PC-3 (cell line): ENCODE measurements at regions not wholly inside any gene's neighbourhood (a gene's known extent, or its start where the extent isn't known, plus 50 kb on each side); places are given as distances from the start of the nearest gene placed in this dataset.

ENCODE experiments used
- CTCF ChIP-seq: fragments of 300-600 bp; sonication (generic); conservative IDR thresholded peaks from 2 replicates; pipeline ENCODE4 v1.5.1; 2017; ENCODE audit warnings: antibody characterized with exemption, low read depth, mild to moderate bottlenecking, low read length
- EZH2 ChIP-seq: fragments of 300-600 bp; sonication (generic); IDR thresholded peaks from one replicate; pipeline ENCODE4 v1.6.1; 2017; ENCODE audit warnings: antibody characterized with exemption, mild to moderate bottlenecking, low read length; ENCODE audit not compliant: unreplicated experiment
- EZH2phosphoT487 ChIP-seq: fragments of 300-600 bp; sonication (generic); IDR thresholded peaks from 2 replicates; pipeline ENCODE4 v1.6.1; 2018; ENCODE audit warnings: mild to moderate bottlenecking, antibody characterized with exemption, low read length, borderline replicate concordance

GRCh38 chr3:81003817-81004216 lies 757.6 kb downstream of the GBE1 start:
- no peak for TF ChIP-seq CTCF
- no peak for TF ChIP-seq EZH2
- TF ChIP-seq EZH2phosphoT487, result no peak
